ENCODE measurements at regions not wholly inside any gene's neighbourhood (a gene's known extent, or its start where the extent isn't known, plus 50 kb on each side); places are given as distances from the start of the nearest gene placed in this dataset.

DNA sequence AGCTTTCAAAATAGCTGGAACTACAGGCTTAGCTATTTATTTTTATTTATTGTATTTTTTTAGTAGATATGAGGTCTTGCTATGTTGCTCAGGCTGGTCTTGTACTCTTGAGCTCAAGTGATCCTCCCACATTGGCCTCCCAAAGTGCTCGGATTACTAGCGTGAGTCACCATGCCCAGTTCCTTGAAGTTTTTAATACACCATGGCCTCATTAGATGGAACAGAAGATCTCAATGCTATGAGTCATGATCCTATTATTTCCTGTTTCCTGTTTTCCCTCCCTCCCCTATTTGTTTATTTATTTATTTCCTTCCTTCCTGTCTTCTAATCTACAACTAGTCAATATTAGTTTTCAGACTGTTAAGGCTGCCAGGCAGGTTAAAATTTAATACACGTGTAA, 309.0 kb downstream of the CMPK2 start:
- no peak for DNase-seq

- no peak for DNase-seq
Measured at GRCh38 chr2:6557737-6558136, 308.0 kb downstream of the CMPK2 start.

DNA sequence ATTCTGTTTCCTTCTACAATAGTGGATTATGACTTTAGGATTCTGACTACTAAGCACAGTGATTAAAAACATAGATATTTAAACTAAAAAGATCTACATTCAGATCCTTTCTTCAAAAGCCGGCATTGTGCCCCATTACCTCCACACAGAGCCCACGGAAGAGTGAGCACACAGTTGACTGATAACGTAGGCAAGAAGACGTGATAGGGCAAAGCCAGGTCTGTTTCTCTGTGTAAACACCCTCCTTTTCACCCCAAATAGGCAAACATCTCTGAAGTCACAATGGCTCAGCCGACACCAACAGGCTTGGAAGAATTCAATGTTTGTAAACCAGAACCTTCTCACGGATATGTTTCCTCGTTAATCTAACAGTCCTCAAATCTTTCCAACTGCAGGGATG, 302.9 kb downstream of the CMPK2 start:
- DNase-seq, result no peak

DNA sequence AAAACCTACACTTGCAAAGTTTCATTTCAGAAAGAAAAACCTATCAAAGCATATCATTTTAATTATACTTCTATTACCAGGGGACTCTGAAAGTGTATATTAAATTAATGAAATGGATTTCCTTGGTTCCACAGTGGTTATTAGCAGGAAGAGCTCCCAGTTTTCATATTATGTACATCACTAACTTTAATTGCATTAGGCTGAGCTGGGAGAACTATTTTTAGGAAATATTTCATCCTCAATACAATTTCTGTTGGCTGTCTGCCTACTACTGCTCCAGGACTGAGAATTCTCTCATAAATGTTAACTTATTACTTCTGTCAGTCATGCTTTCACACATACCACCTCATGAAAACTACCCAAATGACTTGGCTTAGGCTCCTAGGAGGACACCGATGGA, 301.4 kb downstream of the CMPK2 start:
- DNase-seq, result no peak

DNA sequence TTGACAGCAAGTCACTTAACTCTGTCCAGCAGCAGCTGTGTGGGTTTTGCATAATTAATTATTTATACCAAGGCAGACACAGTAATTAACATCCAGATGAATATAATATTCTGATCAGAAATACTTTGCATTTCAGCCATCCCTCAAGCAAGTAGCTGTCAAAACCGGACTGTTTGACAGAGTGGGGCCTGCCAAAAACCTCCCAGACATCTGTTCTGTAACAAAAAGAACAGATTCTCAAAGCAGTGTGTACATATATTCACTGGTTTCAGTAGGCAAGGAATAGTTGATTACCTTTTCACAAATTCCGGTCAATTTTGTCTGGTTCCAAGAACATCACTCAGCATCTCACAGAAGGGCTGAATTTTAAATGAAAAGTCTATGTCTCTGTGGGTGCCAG, 291.6 kb downstream of the CMPK2 start:
- no peak for DNase-seq

DNA sequence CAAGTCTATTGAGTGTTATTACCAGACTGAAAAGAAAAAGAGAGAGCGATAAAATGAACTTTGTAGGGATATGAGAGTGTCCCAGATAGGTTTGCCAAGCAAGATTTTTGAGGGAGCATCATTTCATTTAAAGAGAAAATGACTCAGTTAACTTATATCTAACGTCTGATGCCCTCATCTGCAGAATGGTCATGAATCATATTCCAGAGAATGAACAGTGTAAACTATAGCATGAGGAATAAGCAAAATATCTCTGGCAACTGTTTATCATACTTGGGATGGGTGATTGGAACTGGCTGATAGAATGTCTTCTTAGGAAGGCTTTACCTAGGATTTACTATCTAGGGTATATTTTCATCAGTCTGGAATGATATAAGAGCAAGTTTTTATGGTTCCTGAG, 289.4 kb downstream of the CMPK2 start:
- DNase-seq, result no peak

DNA sequence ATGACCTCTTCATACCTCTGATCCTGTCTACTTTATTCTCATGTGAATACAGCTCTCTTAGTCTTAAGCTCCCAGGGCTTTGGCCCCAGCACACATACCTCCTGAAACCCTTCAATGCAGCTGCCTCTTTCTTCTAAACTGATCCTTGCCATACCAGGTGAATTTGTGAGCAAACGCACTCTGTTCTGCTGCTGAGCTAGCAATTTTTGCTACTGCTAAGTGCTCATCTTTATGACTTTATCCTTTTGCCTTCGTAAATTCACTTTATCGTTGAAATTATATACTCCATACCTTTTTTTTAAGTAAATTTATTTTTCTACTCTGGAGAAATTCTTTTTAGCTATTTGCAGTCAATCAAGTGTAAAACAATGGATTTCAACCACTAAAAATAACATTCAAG, 287.7 kb downstream of the CMPK2 start:
- DNase-seq, result no peak

- DNase-seq, result no peak
Measured at GRCh38 chr2:6578416-6578815, 287.3 kb downstream of the CMPK2 start.

- no peak for DNase-seq
Measured at GRCh38 chr2:6579281-6579680, 286.4 kb downstream of the CMPK2 start.

DNA sequence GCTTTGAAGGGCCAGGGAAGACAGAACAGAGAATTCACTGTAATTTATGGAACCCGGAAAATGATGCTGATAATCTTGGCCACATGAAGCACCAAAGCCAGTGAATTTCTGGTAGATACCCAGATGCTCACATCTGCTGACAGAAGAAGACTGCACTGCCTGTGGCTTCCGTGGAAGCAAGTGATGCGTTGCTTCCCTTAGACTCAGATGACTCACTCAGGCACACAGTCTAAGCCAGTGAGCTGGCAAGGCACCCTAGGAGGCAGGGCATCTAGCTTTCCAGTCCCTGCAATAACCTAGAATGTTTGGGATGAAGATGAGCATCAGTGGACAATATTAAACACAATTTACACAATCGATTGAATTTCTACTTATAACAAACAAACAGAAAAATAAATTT, 284.7 kb downstream of the CMPK2 start:
- no peak for DNase-seq

- no peak for DNase-seq
Measured at GRCh38 chr2:6589150-6589549, 276.6 kb downstream of the CMPK2 start.

DNA sequence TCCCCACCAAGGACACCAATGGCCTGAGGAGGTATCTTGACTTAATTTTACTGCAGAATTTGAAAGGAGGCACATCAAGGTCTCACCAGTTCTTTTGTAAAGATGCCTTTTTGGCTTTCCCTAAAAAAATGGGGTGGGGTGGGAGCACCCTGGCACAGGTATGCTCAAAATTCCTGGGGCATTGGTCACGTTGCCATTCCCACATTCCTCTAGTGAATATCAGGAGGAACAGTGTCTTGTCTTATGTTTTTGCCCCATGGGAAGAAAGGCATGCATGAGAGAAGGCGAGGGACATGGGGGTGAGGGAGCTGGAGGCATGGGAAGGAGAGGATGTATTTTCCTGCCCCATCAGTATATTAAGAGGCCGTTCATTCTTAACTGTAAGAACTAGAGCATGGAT, 275.3 kb downstream of the CMPK2 start:
- DNase-seq, result no peak

GRCh38 chr2:6602471-6602870, 263.2 kb downstream of the CMPK2 start:
- no peak for DNase-seq

GRCh38 chr2:6605836-6606505, 259.7 kb downstream of the CMPK2 start:
- no peak for DNase-seq

- DNase-seq, result no peak
Measured at GRCh38 chr2:6617794-6618193, 247.9 kb downstream of the CMPK2 start.

GRCh38 chr2:6618201-6618600, 247.5 kb downstream of the CMPK2 start:
- DNase-seq, result no peak

DNA sequence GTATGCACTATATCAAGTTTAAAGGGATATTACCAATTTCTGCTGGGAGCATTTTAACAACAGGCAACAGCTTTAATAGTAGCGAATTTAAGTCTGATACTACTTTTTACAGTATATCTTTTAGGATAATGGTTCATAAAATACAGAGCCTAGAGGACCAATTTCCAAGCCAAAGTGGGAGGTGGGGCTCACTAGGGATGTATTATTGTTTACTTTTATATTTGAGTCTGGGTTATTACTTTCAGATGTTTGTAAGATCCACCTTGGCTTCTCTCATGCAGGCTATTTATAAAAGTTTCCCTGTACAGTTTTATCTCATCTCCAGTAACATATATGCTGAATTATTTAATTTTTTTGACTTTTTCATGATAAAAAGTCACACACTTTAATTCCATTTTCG, 242.0 kb downstream of the CMPK2 start:
- no peak for DNase-seq

GRCh38 chr2:6626401-6627012, 239.2 kb downstream of the CMPK2 start:
- no peak for DNase-seq

- DNase-seq, result no peak
Measured at GRCh38 chr2:6627316-6627715, 238.4 kb downstream of the CMPK2 start.

DNA sequence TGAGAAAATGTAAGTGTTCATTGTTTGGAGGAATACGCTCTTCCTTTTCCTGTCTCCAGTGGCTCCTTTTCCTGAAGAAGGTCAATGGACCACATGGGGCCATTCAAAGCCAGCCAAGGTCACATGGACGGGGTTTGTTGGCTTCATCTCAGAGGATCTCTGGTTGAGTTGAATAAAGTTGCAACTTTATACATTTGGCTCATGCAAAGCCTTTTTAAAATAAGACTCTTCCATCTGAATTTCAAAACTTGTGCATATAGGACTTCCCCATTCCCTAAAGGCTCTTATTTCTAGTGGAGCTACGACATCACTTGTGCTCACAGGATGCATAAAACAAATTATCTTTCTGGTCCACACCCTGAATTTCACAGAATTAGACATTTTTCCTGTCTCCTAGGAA, 235.5 kb downstream of the CMPK2 start:
- no peak for DNase-seq

- DNase-seq, result no peak
Measured at GRCh38 chr2:6635296-6635695, 230.4 kb downstream of the CMPK2 start.

DNA sequence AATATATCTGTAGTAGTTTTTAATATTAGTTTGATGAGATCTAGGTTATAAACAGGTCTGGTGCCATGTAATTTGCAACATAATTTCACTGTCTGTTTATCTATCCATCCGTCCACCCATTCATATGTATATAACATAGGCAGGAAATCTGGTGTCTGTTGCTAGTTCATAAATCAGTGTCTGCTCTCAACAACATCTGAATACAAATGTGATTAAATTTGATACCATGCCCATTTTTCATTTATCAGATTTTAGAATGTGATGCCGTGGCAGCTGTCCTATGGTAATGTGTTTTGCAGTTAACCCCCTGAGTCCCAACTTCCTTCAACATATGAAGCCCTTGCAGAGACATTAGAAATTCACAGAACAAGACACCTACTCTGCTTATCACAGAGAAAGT, 228.4 kb downstream of the CMPK2 start:
- no peak for DNase-seq

DNA sequence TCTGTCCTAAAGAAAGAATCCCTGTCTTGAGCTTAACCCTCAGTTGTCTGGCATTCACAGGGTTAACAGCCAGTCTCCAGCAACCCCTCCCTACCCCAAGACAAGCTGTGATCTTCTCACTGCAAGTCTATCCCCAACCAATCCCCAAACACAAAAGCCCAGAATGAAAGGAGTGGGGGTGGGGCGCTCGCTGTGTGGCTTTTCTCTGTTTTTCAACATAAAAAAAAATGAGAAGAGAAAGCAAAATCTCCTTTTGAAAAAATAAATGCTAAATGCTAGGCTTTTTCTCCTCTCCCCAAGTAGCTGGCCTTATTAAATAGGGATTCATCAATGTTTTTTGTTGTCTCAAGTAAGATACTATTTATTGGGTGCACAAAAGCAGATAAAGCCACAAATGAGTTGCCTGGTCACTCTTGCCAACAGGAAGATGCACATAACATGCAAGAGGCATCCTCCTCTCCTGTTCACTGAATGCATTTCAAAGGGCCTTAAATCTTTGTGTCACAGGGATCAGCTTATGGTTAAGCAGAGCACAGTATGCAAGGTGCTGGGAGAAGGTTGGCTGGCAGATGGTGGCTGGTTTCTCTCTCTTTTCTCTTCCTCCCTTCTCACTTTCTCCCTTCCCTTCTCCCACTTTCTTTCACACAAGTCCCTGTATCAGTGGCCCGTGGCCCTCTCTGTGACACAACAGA, 225.6 kb downstream of the CMPK2 start:
- DNase-seq, result no peak

DNA sequence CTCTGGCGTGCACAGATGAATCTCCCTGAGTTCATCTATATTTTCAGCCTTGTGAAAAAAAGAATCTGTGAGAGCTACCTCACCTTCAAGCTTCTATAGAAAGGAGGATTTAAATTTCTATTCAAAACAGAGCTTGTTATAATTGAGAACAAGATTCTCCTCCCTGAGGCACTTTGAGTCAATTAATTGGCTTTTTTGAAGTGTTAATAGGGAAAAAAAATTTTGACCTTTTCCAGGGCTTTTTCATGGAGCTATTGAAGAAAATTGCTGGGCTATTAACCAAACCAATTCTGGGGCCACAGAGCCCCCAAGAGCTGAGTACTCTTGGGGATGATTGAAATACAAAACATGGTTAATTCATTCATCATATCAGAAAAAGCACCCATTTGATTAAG, 225.1 kb downstream of the CMPK2 start:
- no peak for DNase-seq

DNA sequence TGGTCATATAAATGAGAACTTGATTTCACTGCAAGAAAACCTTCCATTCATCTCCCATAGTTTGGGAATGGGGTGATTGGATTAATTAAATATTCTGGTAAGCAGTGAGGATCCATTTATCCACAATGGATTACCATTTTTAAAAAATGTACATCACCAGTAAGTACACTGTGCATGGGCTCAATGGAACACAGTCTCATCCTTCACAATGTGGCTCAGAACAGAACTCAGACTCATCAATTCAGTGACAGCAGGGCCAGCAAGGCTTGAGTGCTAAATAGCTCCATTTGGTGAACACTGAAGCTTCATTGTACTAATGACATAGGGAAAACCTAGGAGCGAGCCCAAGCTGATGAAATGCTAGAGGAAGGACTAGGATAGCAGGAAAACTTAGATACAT, 223.8 kb downstream of the CMPK2 start:
- DNase-seq, result no peak
